Prostate gland (tissue), 2 donors: ENCODE measurements at regions not wholly inside any gene's neighbourhood (a gene's known extent, or its start where the extent isn't known, plus 50 kb on each side); places are given as distances from the start of the nearest gene placed in this dataset.
A peak's percentile ranks its signal among the peaks of the same experiment; 100 is the strongest.
"Not testable (repeated sequence)": the region's sequence is repeated elsewhere in the genome, so short reads cannot be mapped to it uniquely, and the experiment has no call there.

Source experiments
- DNase-seq: peaks from one replicate; pipeline ENCODE4 v3.0.0-alpha.2; 2019; ENCODE audit warnings: low spot score
- H3K27ac ChIP-seq, 2 donors: fragments of 200-600 bp; sonication (generic); 2 replicates each; pipeline ENCODE4 v1.5.1; 2017 to 2019
- H3K27me3 ChIP-seq: fragments of 200-600 bp; sonication (generic); replicated peaks from 2 replicates; pipeline ENCODE4 v1.5.1; 2019; ENCODE audit not compliant: insufficient read depth
- H3K36me3 ChIP-seq, 2 donors: fragments of 200-600 bp; sonication (generic); 1 replicate in 1 of 2; 2 replicates in 1 of 2; pipeline versions ENCODE4 v1.5.1 to v1.8.1; 2017 to 2019
- H3K4me1 ChIP-seq: fragments of 200-600 bp; sonication (generic); replicated peaks from 2 replicates; pipeline ENCODE4 v1.5.1; 2019
- H3K4me3 ChIP-seq, 2 donors: fragments of 200-600 bp; sonication (generic); 2 replicates each; pipeline ENCODE4 v1.5.1; 2017 to 2019
- H3K9me3 ChIP-seq: fragments of 200-600 bp; sonication (generic); 2 replicates; pipeline ENCODE4 v1.5.1; 2017
- CTCF ChIP-seq, 4 experiments: fragments of 200-600 bp in 2 of 4; fragments of 450-650 bp in 2 of 4; sonication (generic) in 2 of 4; IDR thresholded peaks; 1 replicate in 3 of 4; 2 replicates in 1 of 4; pipeline ENCODE4 v1.5.1; 2016 to 2019; ENCODE audit warnings: antibody characterized with exemption in 4 of 4, mild to moderate bottlenecking in 2 of 4, moderate library complexity in 2 of 4
- POLR2A ChIP-seq: fragments of 450-650 bp; IDR thresholded peaks from one replicate; pipeline ENCODE4 v1.6.1; 2016; ENCODE audit warnings: antibody characterized with exemption, mild to moderate bottlenecking
- POLR2AphosphoS5 ChIP-seq: sonication (generic); formaldehyde crosslinking; IDR thresholded peaks from one replicate; pipeline ENCODE4 v1.6.1; 2017; ENCODE audit warnings: antibody characterized with exemption
- WGBS: methylation state at CpG from one replicate; pipeline ENCODE4 v1.1.5; 2018; 5-methylcytosine and 5-hydroxymethylcytosine counted together
- intact Hi-C: fragments of 100-400 bp; cut with DNase I; formaldehyde crosslinking; loops from one replicate; pipeline ENCODE4 v1.14.2; 2022

GRCh38 chr12:115869604-115870003 lies 407.9 kb downstream of the MED13L start:
- no peak overlapping the region for H3K27ac ChIP-seq
- DNase-seq: no peak
- peaks cover 7% of the 10 kb centered on the region for H3K4me1 ChIP-seq
- no peaks in the 10 kb centered on the region for H3K36me3 ChIP-seq
- H3K27me3 ChIP-seq: no peaks in the 10 kb centered on the region
- H3K4me3 ChIP-seq: no peak overlapping the region
- WGBS: 85% methylated on average over 5 of the region's 5 CpGs
- intact Hi-C loops: no loop called here
- H3K9me3 ChIP-seq: no peaks in the 10 kb centered on the region
- TF ChIP-seq POLR2AphosphoS5 (no peak), CTCF (IDR thresholded peaks at IDR 0.05) (no peak), POLR2A (no peak)

GRCh38 chr12:115868624-115869023 lies 408.9 kb downstream of the MED13L start:
- intact Hi-C loops: no loop called here
- Histone ChIP-seq H3K27ac (no peak overlapping the region), H3K36me3 (no peaks in the 10 kb centered on the region), H3K4me1 (peaks cover 7% of the 10 kb centered on the region), H3K4me3 (no peak overlapping the region), H3K9me3 (no peaks in the 10 kb centered on the region), H3K27me3 (no peaks in the 10 kb centered on the region)
- TF ChIP-seq POLR2A: no peak
- TF ChIP-seq POLR2AphosphoS5: no peak
- no peak for TF ChIP-seq CTCF (IDR thresholded peaks at IDR 0.05)
- DNase-seq: no peak
- 82% methylated on average over 6 of the region's 6 CpGs for WGBS

GRCh38 chr12:115867854-115868253 lies 409.6 kb downstream of the MED13L start:
- H3K27me3 ChIP-seq: no peaks in the 10 kb centered on the region
- no peaks in the 10 kb centered on the region for H3K9me3 ChIP-seq
- no peak for DNase-seq
- intact Hi-C loops: no loop called here
- H3K4me1 ChIP-seq: peaks cover 7% of the 10 kb centered on the region
- TF ChIP-seq CTCF (IDR thresholded peaks at IDR 0.05) (no peak), POLR2AphosphoS5 (no peak), POLR2A (no peak)
- 90% methylated on average over 4 of the region's 4 CpGs for WGBS
- no peak overlapping the region for H3K4me3 ChIP-seq
- no peak overlapping the region for H3K27ac ChIP-seq
- H3K36me3 ChIP-seq: no peaks in the 10 kb centered on the region

GRCh38 chr12:115866909-115867525 lies 410.5 kb downstream of the MED13L start:
- Histone ChIP-seq H3K27me3 (no peaks in the 10 kb centered on the region), H3K4me3 (no peak overlapping the region), H3K36me3 (no peaks in the 10 kb centered on the region), H3K27ac (no peak overlapping the region), H3K9me3 (no peaks in the 10 kb centered on the region), H3K4me1 (peaks cover 7% of the 10 kb centered on the region)
- peak; percentile 55 for DNase-seq
- TF ChIP-seq POLR2A (no peak), CTCF (IDR thresholded peaks at IDR 0.05) (peak in 3 of 4 experiments; percentile 38 to 67 (median 40)), POLR2AphosphoS5 (peak; percentile 63)
- WGBS: 57% methylated on average over 6 of the region's 6 CpGs
- intact Hi-C loops: no loop called here

GRCh38 chr12:115866281-115866680 lies 411.2 kb downstream of the MED13L start:
- H3K4me1 ChIP-seq, H3K9me3 ChIP-seq, DNase-seq, H3K36me3 ChIP-seq, H3K4me3 ChIP-seq, H3K27ac ChIP-seq, H3K27me3 ChIP-seq, intact Hi-C loops: not testable (repeated sequence)
- WGBS: 97% methylated on average over 3 of the region's 3 CpGs
